C4-2B (cell line): ENCODE measurements at regions not wholly inside any gene's neighbourhood (a gene's known extent, or its start where the extent isn't known, plus 50 kb on each side); places are given as distances from the start of the nearest gene placed in this dataset.

Experiments used
- ZFX ChIP-seq: fragments of 450-650 bp; IDR thresholded peaks from 2 replicates; pipeline ENCODE4 v1.6.1; 2017
- TF ChIP-seq, protein P1 (sequence below): fragments of 450-650 bp; conservative IDR thresholded peaks from 2 replicates; pipeline ENCODE4 v1.5.1; 2017; ENCODE audit warnings: mild to moderate bottlenecking

GRCh38 chr1:239675735-239676134 lies 289.4 kb downstream of the CHRM3 start:
- TF ChIP-seq, protein P1, sequence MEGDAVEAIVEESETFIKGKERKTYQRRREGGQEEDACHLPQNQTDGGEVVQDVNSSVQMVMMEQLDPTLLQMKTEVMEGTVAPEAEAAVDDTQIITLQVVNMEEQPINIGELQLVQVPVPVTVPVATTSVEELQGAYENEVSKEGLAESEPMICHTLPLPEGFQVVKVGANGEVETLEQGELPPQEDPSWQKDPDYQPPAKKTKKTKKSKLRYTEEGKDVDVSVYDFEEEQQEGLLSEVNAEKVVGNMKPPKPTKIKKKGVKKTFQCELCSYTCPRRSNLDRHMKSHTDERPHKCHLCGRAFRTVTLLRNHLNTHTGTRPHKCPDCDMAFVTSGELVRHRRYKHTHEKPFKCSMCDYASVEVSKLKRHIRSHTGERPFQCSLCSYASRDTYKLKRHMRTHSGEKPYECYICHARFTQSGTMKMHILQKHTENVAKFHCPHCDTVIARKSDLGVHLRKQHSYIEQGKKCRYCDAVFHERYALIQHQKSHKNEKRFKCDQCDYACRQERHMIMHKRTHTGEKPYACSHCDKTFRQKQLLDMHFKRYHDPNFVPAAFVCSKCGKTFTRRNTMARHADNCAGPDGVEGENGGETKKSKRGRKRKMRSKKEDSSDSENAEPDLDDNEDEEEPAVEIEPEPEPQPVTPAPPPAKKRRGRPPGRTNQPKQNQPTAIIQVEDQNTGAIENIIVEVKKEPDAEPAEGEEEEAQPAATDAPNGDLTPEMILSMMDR, result no peak
- TF ChIP-seq ZFX, result no peak
